SK-N-MC (cell line): ENCODE measurements at regions not wholly inside any gene's neighbourhood (a gene's known extent, or its start where the extent isn't known, plus 50 kb on each side); places are given as distances from the start of the nearest gene placed in this dataset.

ENCODE experiments used
- EZH2 ChIP-seq: fragments of 200-600 bp; sonication (generic); IDR thresholded peaks from one replicate; pipeline ENCODE4 v1.6.1; 2017; ENCODE audit warnings: antibody characterized with exemption
- FOXP2 ChIP-seq: optimal IDR thresholded peaks from 2 replicates; pipeline ENCODE3; 2011; ENCODE audit warnings: mild to moderate bottlenecking, moderate library complexity; ENCODE audit not compliant: insufficient read depth; ENCODE audit errors: extremely low read length, control extremely low read depth
- POLR2AphosphoS5 ChIP-seq: IDR thresholded peaks from 2 replicates; pipeline ENCODE4 v1.6.1; 2012; ENCODE audit warnings: mild to moderate bottlenecking, low read depth, low read length, borderline replicate concordance

- TF ChIP-seq POLR2AphosphoS5 (no peak), FOXP2 (no peak), EZH2 (no peak)
These were observed 308.8 kb downstream of the HHIPL2 start for GRCh38 chr1:222239130-222239529.
